ENCODE measurements at regions not wholly inside any gene's neighbourhood (a gene's known extent, or its start where the extent isn't known, plus 50 kb on each side); places are given as distances from the start of the nearest gene placed in this dataset.

- intact Hi-C loops (cut with DNase I, micrococcal nuclease): no loop called here
- TF ChIP-seq CTCF (IDR thresholded peaks at IDR 0.05): no peak
- no peaks in the 10 kb centered on the region for H3K9me3 ChIP-seq
- DNase-seq: no peak
- H3K36me3 ChIP-seq (ENCODE audit: low read depth): no peaks in the 10 kb centered on the region
- ATAC-seq: no peak
- no peak overlapping the region for H3K4me3 ChIP-seq
- H3K4me1 ChIP-seq (ENCODE audit: low read depth): no peaks in the 10 kb centered on the region
Measured at GRCh38 chr4:111698361-111698760, 446.9 kb upstream of the FAM241A start.

- intact Hi-C loops (cut with DNase I, micrococcal nuclease): no loop called here
- no peak for TF ChIP-seq CTCF (IDR thresholded peaks at IDR 0.05)
- no peak for ATAC-seq
- Histone ChIP-seq H3K36me3 (ENCODE audit: low read depth) (no peaks in the 10 kb centered on the region), H3K4me1 (ENCODE audit: low read depth) (no peaks in the 10 kb centered on the region), H3K9me3 (no peaks in the 10 kb centered on the region), H3K4me3 (no peak overlapping the region)
- no peak for DNase-seq
Measured at GRCh38 chr4:111699165-111699564, 446.1 kb upstream of the FAM241A start.

GRCh38 chr4:111701102-111701501 lies 444.2 kb upstream of the FAM241A start:
- intact Hi-C loops (cut with DNase I, micrococcal nuclease): no loop called here
- no peak for DNase-seq
- no peak for TF ChIP-seq CTCF (IDR thresholded peaks at IDR 0.05)

GRCh38 chr4:111707491-111707890 lies 437.8 kb upstream of the FAM241A start:
- no peaks in the 10 kb centered on the region for H3K4me1 ChIP-seq (ENCODE audit: low read depth)
- intact Hi-C loops (cut with DNase I, micrococcal nuclease): no loop called here
- ATAC-seq (no peak), DNase-seq (no peak)
- TF ChIP-seq CTCF (IDR thresholded peaks at IDR 0.05): no peak
- H3K4me3 ChIP-seq: no peak overlapping the region
- no peaks in the 10 kb centered on the region for H3K9me3 ChIP-seq
- no peaks in the 10 kb centered on the region for H3K36me3 ChIP-seq (ENCODE audit: low read depth)

More at GRCh38 chr4:111701102-111701501, 444.2 kb upstream of the FAM241A start:
- H3K4me1 ChIP-seq (ENCODE audit: low read depth): no peaks in the 10 kb centered on the region
- no peak for ATAC-seq
- no peaks in the 10 kb centered on the region for H3K9me3 ChIP-seq
- no peaks in the 10 kb centered on the region for H3K36me3 ChIP-seq (ENCODE audit: low read depth)
- no peak overlapping the region for H3K4me3 ChIP-seq

- Histone ChIP-seq H3K4me3 (no peak overlapping the region), H3K36me3 (ENCODE audit: low read depth) (no peaks in the 10 kb centered on the region), H3K4me1 (ENCODE audit: low read depth) (no peaks in the 10 kb centered on the region), H3K9me3 (no peaks in the 10 kb centered on the region)
- no peak for DNase-seq
- intact Hi-C loops (cut with DNase I, micrococcal nuclease): no loop called here
- no peak for TF ChIP-seq CTCF (IDR thresholded peaks at IDR 0.05)
- ATAC-seq: no peak
Measured at GRCh38 chr4:111712093-111712677, 433.1 kb upstream of the FAM241A start.

- ATAC-seq (no peak), DNase-seq (no peak)
- TF ChIP-seq CTCF (IDR thresholded peaks at IDR 0.05): no peak
- Histone ChIP-seq H3K4me3 (no peak overlapping the region), H3K36me3 (ENCODE audit: low read depth) (no peaks in the 10 kb centered on the region), H3K4me1 (ENCODE audit: low read depth) (no peaks in the 10 kb centered on the region), H3K9me3 (no peaks in the 10 kb centered on the region)
- intact Hi-C loops (cut with DNase I, micrococcal nuclease): no loop called here
Measured at GRCh38 chr4:111713276-111713675, 432.0 kb upstream of the FAM241A start.

Data from mucosa of descending colon (tissue), 3 donors.